IPS DF 6.9 (cell line): ENCODE measurements at regions not wholly inside any gene's neighbourhood (a gene's known extent, or its start where the extent isn't known, plus 50 kb on each side); places are given as distances from the start of the nearest gene placed in this dataset.

ENCODE experiments used
- DNase-seq: peaks from one replicate; pipeline ENCODE4 v3.0.0-alpha.2; 2013; ENCODE audit warnings: low read depth, low spot score
- H3K27ac ChIP-seq: one replicate; pipeline ENCODE4 v1.5.1; 2013; ENCODE audit warnings: low read length, control low read depth
- H3K27me3 ChIP-seq: 2 replicates; pipeline ENCODE4 v1.6.1; 2013; ENCODE audit warnings: mild to moderate bottlenecking, low read length; ENCODE audit not compliant: control insufficient read depth, insufficient read depth
- H3K36me3 ChIP-seq: 2 replicates; pipeline ENCODE4 v1.6.1; 2013; ENCODE audit warnings: low read length; ENCODE audit not compliant: control insufficient read depth, insufficient read depth
- H3K4me1 ChIP-seq: 2 replicates; pipeline ENCODE4 v1.6.1; 2013; ENCODE audit warnings: low read length; ENCODE audit not compliant: control insufficient read depth, insufficient read depth
- H3K4me3 ChIP-seq: 2 replicates; pipeline ENCODE4 v1.5.1; 2013; ENCODE audit warnings: mild to moderate bottlenecking, low read length
- H3K9me3 ChIP-seq: 2 replicates; pipeline ENCODE4 v1.6.1; 2013; ENCODE audit warnings: low read length, inconsistent platforms; ENCODE audit not compliant: control insufficient read depth, insufficient read depth
- WGBS: extraction: QIAGEN DNeasy Blood & Tissue Kit; methylation state at CpG from one replicate; pipeline ENCODE4 v1.1.7; 2013; ENCODE audit warnings: mixed read lengths, missing lambda C conversion rate; ENCODE audit not compliant: insufficient read length, insufficient coverage; 5-methylcytosine and 5-hydroxymethylcytosine counted together

GRCh38 chr18:25005541-25006403, 346.2 kb downstream of the ZNF521 start:
- DNase-seq, result no peak
- H3K4me1 ChIP-seq, result no peaks in the 10 kb centered on the region; the same call in 1 of the 2 replicates
- no CpG with 5 or more reads among the region's 6 CpGs for WGBS
- H3K36me3 ChIP-seq, result no peaks in the 10 kb centered on the region
- no peak overlapping the region for H3K4me3 ChIP-seq
- no peaks in the 10 kb centered on the region for H3K9me3 ChIP-seq
- H3K27me3 ChIP-seq, result no peaks in the 10 kb centered on the region
- no peak overlapping the region for H3K27ac ChIP-seq

GRCh38 chr18:25010623-25011374, 341.2 kb downstream of the ZNF521 start:
- Histone ChIP-seq H3K27me3 (no peaks in the 10 kb centered on the region), H3K36me3 (no peaks in the 10 kb centered on the region), H3K9me3 (no peaks in the 10 kb centered on the region), H3K4me1 (no peaks in the 10 kb centered on the region), H3K4me3 (no peak overlapping the region), H3K27ac (no peak overlapping the region)
- WGBS, result no CpG with 5 or more reads among the region's 4 CpGs
- no peak for DNase-seq
